ENCODE measurements at regions not wholly inside any gene's neighbourhood (a gene's known extent, or its start where the extent isn't known, plus 50 kb on each side); places are given as distances from the start of the nearest gene placed in this dataset.

- Histone ChIP-seq H3K9ac (ENCODE audit: low read depth, low read length) (no peak overlapping the region), H3K4me1 (ENCODE audit: insufficient read depth, low read length) (no peaks in the 10 kb centered on the region), H3K36me3 (ENCODE audit: insufficient read depth, low read length) (no peaks in the 10 kb centered on the region), H3K9me3 (ENCODE audit: insufficient read depth, low read length, severe bottlenecking) (no peaks in the 10 kb centered on the region), H3K79me2 (ENCODE audit: insufficient read depth, low read length) (no peaks in the 10 kb centered on the region), H4K20me1 (ENCODE audit: insufficient read depth, low read length) (no peaks in the 10 kb centered on the region), H3K27ac (ENCODE audit: low read length) (no peak overlapping the region), H3K4me3 (ENCODE audit: low read depth in 1 of 2, low read length in 2 of 2) (no peak overlapping the region), H2AFZ (ENCODE audit: low read depth, low read length) (no peak overlapping the region), H3K27me3 (ENCODE audit: insufficient read depth, low read length, poor library complexity) (no peaks in the 10 kb centered on the region), H3K4me2 (ENCODE audit: insufficient read depth, low read length) (no peak overlapping the region)
- DNase-seq: no peak
- no peak for ATAC-seq (ENCODE audit: insufficient read depth, low read depth)
- no peak for TF ChIP-seq EZH2 (IDR thresholded peaks at IDR 0.05; ENCODE audit: borderline replicate concordance, low read depth, low read length, severe bottlenecking)
- no peak for TF ChIP-seq CTCF (IDR thresholded peaks at IDR 0.05; ENCODE audit: borderline replicate concordance, extremely low read depth, low read length, poor library complexity, severe bottlenecking)
Measured at GRCh38 chr12:118582863-118583262, 206.5 kb downstream of the SUDS3 start.

GRCh38 chr12:118586433-118586832 is 210.1 kb downstream of the SUDS3 start:
- no peaks in the 10 kb centered on the region for H4K20me1 ChIP-seq (ENCODE audit: insufficient read depth, low read length)
- H3K27ac ChIP-seq (ENCODE audit: low read length): no peak overlapping the region
- no peaks in the 10 kb centered on the region for H3K27me3 ChIP-seq (ENCODE audit: insufficient read depth, low read length, poor library complexity)
- no peak overlapping the region for H3K4me3 ChIP-seq (ENCODE audit: low read depth in 1 of 2, low read length in 2 of 2)
- ATAC-seq (ENCODE audit: insufficient read depth, low read depth) (no peak), DNase-seq (no peak)
- H3K79me2 ChIP-seq (ENCODE audit: insufficient read depth, low read length): no peaks in the 10 kb centered on the region
- H2AFZ ChIP-seq (ENCODE audit: low read depth, low read length): no peak overlapping the region
- no peak overlapping the region for H3K4me2 ChIP-seq (ENCODE audit: insufficient read depth, low read length)
- no peaks in the 10 kb centered on the region for H3K4me1 ChIP-seq (ENCODE audit: insufficient read depth, low read length)
- H3K9ac ChIP-seq (ENCODE audit: low read depth, low read length): no peak overlapping the region
- H3K9me3 ChIP-seq (ENCODE audit: insufficient read depth, low read length, severe bottlenecking): no peaks in the 10 kb centered on the region
- TF ChIP-seq CTCF (IDR thresholded peaks at IDR 0.05; ENCODE audit: borderline replicate concordance, extremely low read depth, low read length, poor library complexity, severe bottlenecking): no peak
- no peak for TF ChIP-seq EZH2 (IDR thresholded peaks at IDR 0.05; ENCODE audit: borderline replicate concordance, low read depth, low read length, severe bottlenecking)
- no peaks in the 10 kb centered on the region for H3K36me3 ChIP-seq (ENCODE audit: insufficient read depth, low read length)

- no peaks in the 10 kb centered on the region for H3K9me3 ChIP-seq (ENCODE audit: insufficient read depth, low read length, severe bottlenecking)
- no peak for DNase-seq
- no peak overlapping the region for H2AFZ ChIP-seq (ENCODE audit: low read depth, low read length)
- H3K27me3 ChIP-seq (ENCODE audit: insufficient read depth, low read length, poor library complexity): no peaks in the 10 kb centered on the region
- H3K36me3 ChIP-seq (ENCODE audit: insufficient read depth, low read length): no peaks in the 10 kb centered on the region
- no peaks in the 10 kb centered on the region for H4K20me1 ChIP-seq (ENCODE audit: insufficient read depth, low read length)
- no peaks in the 10 kb centered on the region for H3K79me2 ChIP-seq (ENCODE audit: insufficient read depth, low read length)
- no peak overlapping the region for H3K9ac ChIP-seq (ENCODE audit: low read depth, low read length)
- no peak overlapping the region for H3K4me2 ChIP-seq (ENCODE audit: insufficient read depth, low read length)
- TF ChIP-seq CTCF (IDR thresholded peaks at IDR 0.05; ENCODE audit: borderline replicate concordance, extremely low read depth, low read length, poor library complexity, severe bottlenecking) (no peak), EZH2 (IDR thresholded peaks at IDR 0.05; ENCODE audit: borderline replicate concordance, low read depth, low read length, severe bottlenecking) (no peak)
- H3K4me1 ChIP-seq (ENCODE audit: insufficient read depth, low read length): no peaks in the 10 kb centered on the region
- H3K4me3 ChIP-seq (ENCODE audit: low read depth in 1 of 2, low read length in 2 of 2): no peak overlapping the region
- no peak for ATAC-seq (ENCODE audit: insufficient read depth, low read depth)
- H3K27ac ChIP-seq (ENCODE audit: low read length): no peak overlapping the region
Measured at GRCh38 chr12:118589162-118589561, 212.8 kb downstream of the SUDS3 start.
